ENCODE measurements at regions not wholly inside any gene's neighbourhood (a gene's known extent, or its start where the extent isn't known, plus 50 kb on each side); places are given as distances from the start of the nearest gene placed in this dataset.

DNA sequence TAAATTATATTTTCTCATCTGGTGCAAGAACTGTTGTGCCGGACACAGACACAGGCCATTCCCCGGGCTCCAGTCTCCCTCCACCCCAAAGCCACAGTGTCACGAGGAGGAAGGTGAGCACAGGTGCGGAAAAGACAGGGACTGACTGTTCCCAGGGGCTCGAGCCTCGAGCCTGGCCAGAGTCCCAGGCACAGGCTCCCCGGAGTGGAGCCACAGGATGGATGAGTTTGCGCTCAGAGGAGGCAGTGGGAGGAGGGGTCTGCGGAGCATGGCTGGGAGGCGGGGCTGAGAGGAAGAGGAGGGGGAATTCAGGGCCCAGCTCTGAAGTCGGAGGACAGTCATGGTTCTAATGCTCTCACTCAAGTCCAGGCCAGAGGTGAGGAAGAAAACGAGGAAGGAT lies 284.8 kb downstream of the SMOC2 start:
- DNase-seq (ENCODE audit: low read depth in 2 of 2), result no peak

DNA sequence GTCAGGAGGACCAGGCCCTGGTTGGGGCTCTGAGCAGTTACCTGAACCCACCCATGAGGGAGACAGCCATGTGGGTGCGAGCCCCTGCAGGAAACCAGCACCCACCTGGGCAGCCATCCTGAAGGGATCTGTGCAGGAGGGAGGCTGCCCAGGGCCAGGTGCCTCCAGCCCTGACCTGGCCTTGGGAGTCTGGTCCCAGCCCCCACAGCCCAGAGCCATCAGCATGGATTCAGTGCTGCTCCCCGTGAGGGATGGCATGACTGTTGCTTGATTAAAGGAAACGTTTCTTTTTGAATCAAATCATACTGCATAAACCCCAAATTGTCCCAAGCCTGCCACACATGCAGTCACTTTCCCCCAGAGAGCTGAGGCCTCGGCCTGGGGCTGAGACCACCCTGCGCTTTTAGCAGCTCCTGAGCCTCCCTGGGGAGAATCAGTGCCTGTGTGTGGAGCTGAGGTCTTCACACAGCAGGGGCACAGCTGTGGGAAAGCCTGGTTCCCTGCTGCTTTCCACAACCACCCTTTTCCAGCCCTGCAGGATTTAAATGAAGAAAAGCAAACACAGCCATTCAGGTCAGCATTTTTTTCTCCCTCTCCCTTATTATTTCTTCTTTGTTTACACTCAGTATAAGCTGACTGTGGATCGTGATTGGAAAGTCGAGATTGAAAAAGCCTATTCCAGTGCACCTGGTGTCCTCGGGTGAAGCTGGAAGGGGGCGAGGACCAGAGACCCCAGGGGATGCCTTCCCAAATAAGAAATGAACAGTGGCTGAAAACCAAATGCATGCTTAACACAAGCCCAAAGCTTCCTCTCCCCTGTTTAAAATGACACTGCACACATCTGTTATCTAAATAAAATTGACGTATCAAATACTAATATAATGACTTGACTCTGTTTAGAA lies 283.9 kb downstream of the SMOC2 start:
- no peak for DNase-seq (ENCODE audit: low read depth in 2 of 2)

DNA sequence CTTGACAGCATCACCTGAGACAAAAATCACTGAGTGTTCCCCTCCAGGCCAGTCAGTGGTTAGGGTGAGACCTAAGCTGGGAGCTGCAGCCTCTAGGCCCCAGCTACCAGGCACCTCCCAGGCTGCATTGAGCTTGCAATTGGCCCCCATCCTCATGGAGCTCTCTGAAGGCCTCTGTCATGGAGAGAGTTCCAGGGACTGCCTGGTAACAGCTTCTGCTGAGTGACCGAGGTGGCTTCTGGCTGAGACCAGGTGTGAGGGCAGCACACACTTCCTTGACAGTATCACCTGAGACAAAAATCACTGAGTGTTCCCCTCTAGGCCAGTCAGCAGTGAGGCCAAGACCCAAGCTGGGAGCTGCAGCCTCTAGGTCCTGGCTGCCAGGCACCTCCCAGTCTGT lies 283.0 kb downstream of the SMOC2 start:
- no peak for DNase-seq (ENCODE audit: low read depth in 2 of 2)

GRCh38 chr6:168722397-168722796 lies 281.4 kb downstream of the SMOC2 start:
- DNase-seq (ENCODE audit: low read depth in 2 of 2), result no peak

DNA sequence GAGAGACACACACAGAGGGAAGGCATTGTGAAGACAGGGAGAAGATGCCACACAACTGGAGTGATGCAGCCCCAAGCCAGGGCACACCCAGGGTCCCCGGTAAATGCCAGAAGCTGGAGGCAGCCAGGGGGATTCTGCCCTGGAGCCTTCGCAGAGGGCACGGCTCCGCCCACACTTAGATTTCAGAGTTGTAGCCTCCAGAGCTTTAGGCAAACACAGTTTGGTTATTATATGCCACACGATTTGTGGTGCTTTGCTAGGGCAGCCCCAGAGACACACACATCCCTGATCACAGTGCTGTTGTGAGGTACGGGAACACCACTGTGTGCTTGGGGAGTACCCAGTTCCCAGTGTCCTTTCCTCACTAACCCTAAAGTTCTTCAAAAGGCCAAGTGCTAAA lies 280.6 kb downstream of the SMOC2 start:
- no peak for DNase-seq (ENCODE audit: low read depth in 2 of 2)

GRCh38 chr6:168719901-168720300 lies 278.9 kb downstream of the SMOC2 start:
- no peak for DNase-seq (ENCODE audit: low read depth in 2 of 2)

DNA sequence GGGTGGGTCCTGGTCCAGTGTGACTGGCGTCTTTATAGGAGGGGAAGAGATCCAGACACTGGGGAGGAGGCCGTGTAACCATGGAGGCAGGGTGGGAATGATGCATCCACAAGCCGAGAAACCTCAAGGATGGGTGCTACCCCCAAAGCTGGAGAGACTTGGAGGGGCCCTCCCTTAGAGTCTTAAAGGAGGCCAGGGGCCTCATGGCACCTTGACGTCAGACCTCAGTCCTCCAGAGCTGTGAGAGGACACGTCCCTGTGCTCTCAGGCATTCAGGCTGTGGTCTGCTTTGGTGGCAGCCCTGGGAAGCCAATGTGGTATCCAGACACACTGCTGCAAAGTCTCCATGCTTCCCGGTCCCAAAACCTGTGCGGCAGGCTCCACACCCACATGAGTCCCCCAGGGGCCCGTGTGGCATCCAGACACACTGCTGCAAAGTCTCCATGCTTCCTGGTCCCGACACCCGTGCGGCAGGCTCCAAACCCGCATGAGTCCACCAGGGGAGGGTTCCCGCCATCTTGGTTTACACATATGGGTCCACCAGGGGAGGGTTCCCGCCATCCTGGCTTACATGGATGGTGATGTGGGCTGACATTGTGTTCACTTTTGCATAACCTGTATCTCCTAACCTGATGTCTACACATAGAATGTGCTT lies 278.0 kb downstream of the SMOC2 start:
- DNase-seq (ENCODE audit: low read depth in 2 of 2), result no peak
